NCI-H345 (cell line): ENCODE measurements at regions not wholly inside any gene's neighbourhood (a gene's known extent, or its start where the extent isn't known, plus 50 kb on each side); places are given as distances from the start of the nearest gene placed in this dataset.

ENCODE experiments used
- DNase-seq: peaks from one replicate; lab custom pipeline; 2025; lab: John Stamatoyannopoulos, UW

- no peak for DNase-seq
These were observed 179.4 kb downstream of the ETS1 start for GRCh38 chr11:128407962-128408361.

GRCh38 chr11:128405714-128406662, 181.4 kb downstream of the ETS1 start:
- no peak for DNase-seq

DNA sequence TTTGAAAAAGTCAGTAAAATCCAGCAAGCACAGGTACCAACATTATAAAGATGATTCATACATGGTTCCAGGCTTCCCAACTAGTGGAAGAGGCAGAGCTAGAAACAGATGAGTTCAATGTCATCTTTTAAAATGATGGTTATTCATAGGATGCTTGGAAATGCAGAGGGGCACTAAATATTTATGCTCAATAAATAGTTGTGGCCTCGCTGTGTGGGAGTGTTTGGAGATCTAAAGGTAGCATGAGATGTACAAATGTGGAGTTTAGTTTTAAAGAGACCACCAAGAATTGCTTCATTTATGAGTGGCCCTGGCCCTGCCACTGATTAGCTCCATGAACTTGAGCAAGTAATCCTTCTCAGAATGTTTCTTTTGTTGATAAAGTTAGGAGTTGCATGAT, 182.2 kb downstream of the ETS1 start:
- DNase-seq: no peak

DNA sequence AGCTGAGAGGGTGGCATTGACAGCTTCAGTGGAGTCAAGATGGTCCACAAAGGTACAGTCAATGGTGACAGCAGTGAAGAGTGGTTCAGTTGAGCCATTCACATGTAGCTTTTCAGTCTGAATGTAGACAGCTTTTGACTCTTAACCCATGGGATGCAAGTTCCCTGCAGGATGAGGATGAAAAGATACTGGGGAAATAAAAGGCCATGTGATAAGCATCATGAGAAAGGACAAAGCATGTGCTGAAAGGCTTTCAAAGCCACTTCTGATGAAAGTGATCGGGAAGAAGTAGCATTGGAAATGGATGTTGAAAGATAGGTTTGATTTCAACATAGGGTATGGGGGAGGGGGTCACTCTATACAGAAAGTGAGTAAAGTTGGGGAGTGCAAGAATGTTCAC, 182.9 kb downstream of the ETS1 start:
- no peak for DNase-seq

GRCh38 chr11:128400382-128401203, 186.8 kb downstream of the ETS1 start:
- no peak for DNase-seq

DNA sequence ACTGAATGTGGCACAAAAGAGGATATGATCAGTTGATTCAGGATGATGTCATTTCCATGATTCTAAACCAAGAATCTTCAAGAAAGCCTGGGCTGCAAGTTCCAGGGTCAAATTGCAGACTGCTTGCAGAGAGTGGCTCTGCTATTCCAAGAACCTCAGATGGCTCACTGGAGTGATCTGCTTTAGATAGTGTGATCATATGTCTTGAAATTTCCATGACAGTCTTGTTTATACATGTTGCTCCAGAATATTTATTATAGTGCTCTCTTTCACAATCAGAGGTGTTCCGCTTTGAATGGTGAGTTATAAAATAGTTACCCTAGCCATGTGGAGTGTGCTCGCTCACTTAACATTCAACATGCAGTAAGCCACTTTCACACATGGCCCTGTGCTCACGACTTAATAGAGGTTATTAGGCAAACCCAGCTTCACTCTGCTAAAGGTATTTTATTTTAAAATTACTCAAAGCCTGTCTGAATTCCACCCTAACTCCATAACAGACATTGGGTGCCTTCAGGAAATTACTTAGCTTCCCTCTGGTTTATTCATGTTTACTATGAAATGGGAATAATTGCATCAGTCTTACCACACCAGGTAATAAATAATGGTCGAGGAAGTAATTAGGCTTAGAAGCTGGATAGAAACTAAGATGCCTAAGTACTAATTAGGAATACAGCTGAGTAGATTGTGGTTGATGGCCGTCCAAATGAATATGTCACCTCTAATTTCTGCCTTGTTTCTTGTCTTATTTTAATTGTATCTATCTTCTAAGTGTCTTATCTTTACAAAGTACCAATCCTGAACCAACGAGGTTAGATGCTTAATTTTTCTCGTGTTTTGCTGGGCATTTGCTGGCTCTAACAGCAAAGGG, 187.9 kb downstream of the ETS1 start:
- no peak for DNase-seq

- no peak for DNase-seq
These were observed 188.7 kb downstream of the ETS1 start for GRCh38 chr11:128398517-128399250.

DNA sequence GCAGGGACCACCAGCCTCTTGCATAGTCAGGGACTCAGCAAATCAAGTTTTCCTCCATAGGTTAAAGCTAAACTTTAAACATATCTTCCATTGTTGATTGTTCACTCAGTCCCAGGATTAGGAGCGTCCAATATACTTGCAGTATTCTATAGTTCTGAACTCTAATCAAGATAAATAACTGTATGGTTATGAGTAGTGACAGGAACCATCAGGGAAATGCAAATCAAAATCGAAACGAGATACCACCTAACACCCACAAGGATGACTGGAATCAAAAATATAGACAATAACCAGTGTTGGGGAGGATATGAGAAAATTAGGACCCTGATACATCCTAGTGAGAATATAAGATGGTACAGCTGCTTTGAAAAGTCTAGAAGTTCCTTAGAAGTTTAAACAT, 190.0 kb downstream of the ETS1 start:
- DNase-seq: no peak

DNA sequence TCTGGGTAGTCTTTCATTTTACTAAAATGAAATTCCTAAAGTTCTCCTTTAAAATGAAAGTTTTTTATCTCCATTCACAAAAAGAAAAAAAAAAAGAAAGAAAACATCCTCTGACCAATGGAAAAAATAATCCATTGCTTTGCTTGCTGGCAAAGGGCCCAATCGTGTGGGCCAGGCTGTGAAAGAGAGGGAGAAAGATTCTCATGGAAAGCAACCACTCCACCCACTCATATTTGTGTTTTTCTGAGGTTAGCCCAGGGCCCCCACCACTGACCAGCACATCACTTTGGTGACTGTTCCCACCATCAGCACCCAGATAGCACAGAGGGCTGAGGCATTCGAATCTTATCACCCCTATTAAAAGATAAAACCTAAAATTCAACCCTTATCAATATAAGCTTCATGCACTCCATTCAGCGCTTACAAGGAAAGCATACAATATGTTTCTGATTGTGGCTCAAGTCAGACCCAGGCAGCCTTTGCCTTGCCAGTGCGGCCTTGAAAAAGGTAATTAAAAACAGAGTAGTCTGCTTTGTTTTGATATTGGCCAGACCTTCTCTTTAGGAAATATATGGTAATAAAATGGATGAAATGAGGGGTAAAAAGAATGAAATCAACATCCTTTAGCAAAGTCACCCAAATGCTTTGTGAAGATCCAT, 192.8 kb downstream of the ETS1 start:
- DNase-seq: no peak

- no peak for DNase-seq
These were observed 195.1 kb downstream of the ETS1 start for GRCh38 chr11:128392259-128392658.

DNA sequence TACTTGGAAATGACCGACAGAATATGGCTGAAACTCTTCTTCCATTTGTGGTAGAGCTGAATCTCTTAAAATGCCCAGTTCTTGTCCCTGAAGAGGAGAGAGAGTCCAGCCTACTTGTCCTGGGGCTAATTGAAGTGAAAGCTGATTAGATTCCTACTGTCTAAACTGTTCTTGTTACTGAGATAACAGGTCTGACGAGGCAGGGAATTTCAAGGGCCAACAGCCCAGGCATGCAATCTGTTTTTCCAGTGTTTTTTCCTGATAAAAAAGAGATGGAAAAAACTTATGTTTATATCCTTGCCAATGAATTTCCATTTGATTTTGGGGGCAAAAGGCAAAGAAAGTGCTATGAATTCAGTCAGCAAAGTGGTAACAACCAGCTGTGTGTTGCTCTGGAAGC, 195.5 kb downstream of the ETS1 start:
- no peak for DNase-seq

DNA sequence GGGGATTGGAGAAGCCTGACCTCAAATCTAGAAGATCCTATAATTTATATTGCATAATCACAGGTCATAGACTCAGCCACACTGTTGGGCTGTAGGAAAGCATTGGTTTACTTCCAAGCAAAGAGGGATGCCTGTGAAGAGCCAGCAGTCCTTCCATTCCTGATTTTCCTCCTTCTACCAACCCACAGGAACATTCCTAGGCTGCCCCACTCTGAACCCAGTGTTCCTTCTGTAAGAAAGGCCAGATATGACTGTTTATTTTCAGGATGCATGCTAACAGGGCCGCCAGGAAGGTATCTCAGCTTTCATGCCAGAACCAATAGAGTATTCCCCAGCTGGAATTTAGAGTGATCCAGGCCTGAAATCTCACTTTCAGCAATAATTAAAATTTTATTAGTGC, 197.1 kb downstream of the ETS1 start:
- DNase-seq: no peak

DNA sequence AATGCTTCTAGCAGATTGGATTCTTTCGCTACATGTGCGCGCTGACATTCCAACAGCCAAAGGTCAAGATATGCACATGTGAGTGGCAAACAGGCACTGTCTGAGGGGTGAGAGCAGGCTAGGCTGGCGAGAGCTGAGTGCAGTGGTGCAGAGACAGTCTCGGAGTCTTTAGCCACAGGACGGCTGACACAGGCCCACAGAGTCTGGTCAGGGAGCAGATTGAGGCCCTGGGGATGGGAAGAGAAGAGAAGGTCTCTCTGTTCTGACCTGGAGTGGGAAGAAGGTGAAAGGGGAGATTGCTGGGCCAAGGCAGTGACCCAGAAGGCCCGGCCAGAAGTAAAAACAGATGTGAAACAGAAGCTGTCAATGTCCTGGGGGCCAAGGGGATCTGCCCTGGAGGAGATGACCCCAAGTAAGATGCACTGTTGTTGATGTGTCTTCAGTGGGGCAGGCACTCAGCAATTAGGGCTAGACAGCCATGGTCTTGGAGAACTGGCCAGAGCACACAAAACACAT, 197.8 kb downstream of the ETS1 start:
- DNase-seq: no peak

- DNase-seq: no peak
These were observed 199.0 kb downstream of the ETS1 start for GRCh38 chr11:128388206-128388815.

DNA sequence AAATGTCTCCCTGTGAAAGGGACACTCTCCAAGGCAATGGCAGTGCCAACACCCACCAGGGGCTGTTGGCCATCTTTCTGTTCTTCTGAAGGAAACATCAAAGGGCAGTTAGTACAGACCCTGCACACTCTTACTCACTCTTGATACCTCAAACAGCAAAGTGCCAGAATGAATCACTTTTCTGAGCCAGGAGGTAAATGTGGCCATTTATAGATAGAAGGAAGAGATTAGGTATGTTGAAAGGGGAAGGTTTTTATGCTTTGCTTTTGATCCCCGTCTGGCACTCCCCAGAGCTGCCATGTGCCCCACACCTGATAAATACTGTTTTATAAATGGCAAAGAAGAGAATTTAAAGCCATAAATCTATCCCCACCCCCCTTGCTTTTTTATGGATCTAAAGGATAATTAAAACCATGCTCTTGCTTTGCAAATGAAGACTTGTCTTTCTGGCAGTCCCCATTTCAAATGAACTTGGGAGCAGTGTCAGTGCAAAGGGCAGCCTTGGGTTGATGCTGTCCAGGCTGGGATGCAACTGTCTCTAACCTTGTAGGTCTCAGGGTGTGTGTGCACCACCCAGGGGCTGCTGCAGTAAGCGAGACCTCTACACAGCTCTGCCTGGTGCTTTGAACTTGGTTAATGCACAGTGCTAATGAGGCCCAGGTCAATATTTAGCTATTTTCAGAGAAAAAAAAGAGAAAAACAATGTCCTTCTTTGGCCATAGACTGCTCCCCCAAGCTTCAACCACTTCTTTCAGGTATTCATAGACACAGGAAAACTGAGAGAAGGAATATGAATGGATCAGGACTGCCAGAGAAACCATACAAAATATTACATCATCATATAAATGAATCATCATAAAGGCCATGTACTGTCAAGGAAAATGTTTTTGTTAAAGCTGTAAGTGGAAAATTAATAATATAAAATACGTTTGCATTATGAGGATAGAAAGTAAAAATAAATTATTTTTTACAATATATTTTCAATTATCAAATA, 207.5 kb downstream of the ETS1 start:
- DNase-seq: no peak

GRCh38 chr11:128375961-128376360, 211.4 kb downstream of the ETS1 start:
- DNase-seq: no peak

DNA sequence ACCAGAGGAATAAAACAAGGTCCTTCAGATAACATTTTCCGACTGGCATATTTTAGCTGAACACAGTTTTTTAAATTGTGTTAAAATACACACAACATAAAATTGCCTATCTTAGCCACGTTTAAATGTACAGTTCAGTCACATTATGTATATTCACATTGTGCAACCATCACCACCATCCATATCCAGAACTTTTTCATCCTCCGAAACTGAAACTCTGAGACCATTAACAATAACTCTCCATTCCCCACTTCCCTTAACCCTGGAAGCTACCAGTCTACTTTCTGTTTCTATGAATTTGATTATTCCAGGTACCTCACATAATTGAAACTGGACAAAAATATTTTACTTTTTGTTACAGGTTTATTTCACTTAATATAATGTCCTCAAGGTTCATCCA, 213.3 kb downstream of the ETS1 start:
- no peak for DNase-seq

GRCh38 chr11:128372977-128373376, 214.4 kb downstream of the ETS1 start:
- no peak for DNase-seq

DNA sequence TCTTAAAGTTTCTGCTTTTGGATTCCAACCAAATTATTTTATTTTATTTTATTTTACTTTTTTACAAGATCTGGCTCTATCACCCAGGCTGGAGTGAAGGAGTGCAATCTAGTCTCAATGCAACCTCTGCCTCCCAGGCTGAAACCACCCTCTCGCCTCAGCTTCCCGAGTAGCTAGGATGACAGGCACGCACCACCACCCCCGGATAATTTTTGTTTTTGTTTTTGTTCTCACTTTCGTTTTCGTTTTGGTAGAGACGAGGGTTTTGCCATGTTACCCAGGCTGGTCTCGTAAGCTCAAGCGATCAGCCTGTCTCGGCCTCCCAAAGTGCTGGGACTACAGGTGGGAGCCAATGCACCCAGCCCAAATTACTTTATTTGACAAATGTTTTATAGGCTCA, 219.8 kb downstream of the ETS1 start:
- DNase-seq: no peak
